ENCODE measurements at regions not wholly inside any gene's neighbourhood (a gene's known extent, or its start where the extent isn't known, plus 50 kb on each side); places are given as distances from the start of the nearest gene placed in this dataset.

- DNase-seq (ENCODE audit: low spot score), result no peak
- no peak for ATAC-seq
Observed at GRCh38 chr20:11785885-11786507, 131.7 kb upstream of the BTBD3 start.

- DNase-seq (ENCODE audit: low spot score) (no peak), ATAC-seq (no peak)
Observed at GRCh38 chr20:11790046-11790445, 127.6 kb upstream of the BTBD3 start.

- no peak for ATAC-seq
- DNase-seq (ENCODE audit: low spot score), result no peak
Observed at GRCh38 chr20:11791316-11791715, 126.4 kb upstream of the BTBD3 start.

- no peak for DNase-seq (ENCODE audit: low spot score)
- no peak for ATAC-seq
Observed at GRCh38 chr20:11791835-11792567, 125.7 kb upstream of the BTBD3 start.

- ATAC-seq (no peak), DNase-seq (ENCODE audit: low spot score) (no peak)
Observed at GRCh38 chr20:11792568-11792953, 125.1 kb upstream of the BTBD3 start.

- no peak for DNase-seq (ENCODE audit: low spot score)
- no peak for ATAC-seq
Observed at GRCh38 chr20:11794525-11794924, 123.2 kb upstream of the BTBD3 start.

- DNase-seq (ENCODE audit: low spot score), result no peak
- ATAC-seq, result no peak
Observed at GRCh38 chr20:11795071-11795615, 122.5 kb upstream of the BTBD3 start.

GRCh38 chr20:11796026-11796425 is 121.7 kb upstream of the BTBD3 start:
- DNase-seq (ENCODE audit: low spot score), result no peak
- ATAC-seq, result no peak

GRCh38 chr20:11797156-11797555 is 120.5 kb upstream of the BTBD3 start:
- DNase-seq (ENCODE audit: low spot score), result no peak
- ATAC-seq, result no peak

- ATAC-seq, result no peak
- DNase-seq (ENCODE audit: low spot score), result no peak
Observed at GRCh38 chr20:11799281-11799684, 118.4 kb upstream of the BTBD3 start.

GRCh38 chr20:11807054-11808048 is 110.3 kb upstream of the BTBD3 start:
- ATAC-seq, result no peak
- DNase-seq (ENCODE audit: low spot score), result no peak

GRCh38 chr20:11808841-11809240 is 108.9 kb upstream of the BTBD3 start:
- no peak for ATAC-seq

GRCh38 chr20:11810311-11811083 is 107.2 kb upstream of the BTBD3 start:
- DNase-seq (ENCODE audit: low spot score) (no peak), ATAC-seq (no peak)

More at GRCh38 chr20:11808841-11809240, 108.9 kb upstream of the BTBD3 start:
- no peak for DNase-seq (ENCODE audit: low spot score)

- DNase-seq (ENCODE audit: low spot score) (no peak), ATAC-seq (no peak)
Observed at GRCh38 chr20:11813106-11813890, 104.4 kb upstream of the BTBD3 start.

- ATAC-seq, result no peak
- DNase-seq (ENCODE audit: low spot score), result no peak
Observed at GRCh38 chr20:11814267-11814666, 103.4 kb upstream of the BTBD3 start.

- no peak for DNase-seq (ENCODE audit: low spot score)
- no peak for ATAC-seq
Observed at GRCh38 chr20:11820838-11821237, 96.9 kb upstream of the BTBD3 start.

GRCh38 chr20:11822540-11822794 is 95.2 kb upstream of the BTBD3 start:
- ATAC-seq, result no peak
- DNase-seq (ENCODE audit: low spot score), result no peak

GRCh38 chr20:11826334-11826733 is 91.4 kb upstream of the BTBD3 start:
- ATAC-seq (no peak), DNase-seq (ENCODE audit: low spot score) (no peak)

GRCh38 chr20:11832397-11832796 is 85.3 kb upstream of the BTBD3 start:
- DNase-seq (ENCODE audit: low spot score), result no peak
- no peak for ATAC-seq

GRCh38 chr20:11832851-11833250 is 84.8 kb upstream of the BTBD3 start:
- DNase-seq (ENCODE audit: low spot score) (no peak), ATAC-seq (no peak)
